Left colon (tissue), 2 donors: ENCODE measurements at regions not wholly inside any gene's neighbourhood (a gene's known extent, or its start where the extent isn't known, plus 50 kb on each side); places are given as distances from the start of the nearest gene placed in this dataset.

Experiments
- ATAC-seq: fragments of 200-7000 bp; cut with Tn5 transposase; one replicate; pipeline ENCODE4 v1.9.1; 2020; ENCODE audit warnings: mild to moderate bottlenecking, moderate library complexity
- DNase-seq, 2 donors: peaks; one replicate each; pipeline ENCODE4 v3.0.0-alpha.2; 2020
- intact Hi-C, 2 donors: fragments of 100-400 bp; cut with DNase I in 1 of 2; cut with micrococcal nuclease in 1 of 2; formaldehyde crosslinking; loops; one replicate each; pipeline versions ENCODE4 v1.11.2 to v1.14.0; 2022; cut with DNase I, micrococcal nuclease
- donor health status: DM: no; HTN: no; CAD: no.
- donor health status: DM: yes; HTN: yes; CAD: no.

- intact Hi-C loops, result no loop called here
- no peak for ATAC-seq
- DNase-seq, result no peak
Observed at GRCh38 chr10:129280908-129281586, 186.0 kb upstream of the MGMT start.

- ATAC-seq, result no peak
- intact Hi-C loops, result no loop called here
- DNase-seq, result no peak
Observed at GRCh38 chr10:129285459-129285858, 181.6 kb upstream of the MGMT start.

GRCh38 chr10:129288999-129289584 is 177.9 kb upstream of the MGMT start:
- DNase-seq (no peak), ATAC-seq (no peak)
- intact Hi-C loops, result no loop called here

- intact Hi-C loops, result no loop called here
- ATAC-seq (no peak), DNase-seq (no peak)
Observed at GRCh38 chr10:129293991-129294700, 172.9 kb upstream of the MGMT start.

- no peak for DNase-seq
- intact Hi-C loops, result no loop called here
- no peak for ATAC-seq
Observed at GRCh38 chr10:129294944-129295343, 172.1 kb upstream of the MGMT start.

- intact Hi-C loops, result no loop called here
- no peak for ATAC-seq
- no peak for DNase-seq
Observed at GRCh38 chr10:129305046-129305445, 162.0 kb upstream of the MGMT start.

- intact Hi-C loops, result no loop called here
- ATAC-seq (no peak), DNase-seq (no peak)
Observed at GRCh38 chr10:129307141-129307540, 159.9 kb upstream of the MGMT start.

GRCh38 chr10:129308953-129309564 is 158.0 kb upstream of the MGMT start:
- intact Hi-C loops, result no loop called here
- ATAC-seq (no peak), DNase-seq (no peak)

GRCh38 chr10:129309565-129309964 is 157.5 kb upstream of the MGMT start:
- DNase-seq, result no peak
- no peak for ATAC-seq
- intact Hi-C loops, result no loop called here

GRCh38 chr10:129310881-129311280 is 156.2 kb upstream of the MGMT start:
- ATAC-seq, result no peak
- no peak for DNase-seq
- intact Hi-C loops, result no loop called here

GRCh38 chr10:129319934-129320333 is 147.1 kb upstream of the MGMT start:
- ATAC-seq (no peak), DNase-seq (no peak)
- intact Hi-C loops, result no loop called here

- ATAC-seq, result no peak
- intact Hi-C loops, result no loop called here
- no peak for DNase-seq
Observed at GRCh38 chr10:129320340-129320739, 146.7 kb upstream of the MGMT start.

GRCh38 chr10:129321727-129322126 is 145.3 kb upstream of the MGMT start:
- ATAC-seq (no peak), DNase-seq (no peak)
- intact Hi-C loops, result no loop called here

- no peak for ATAC-seq
- no peak for DNase-seq
- intact Hi-C loops, result no loop called here
Observed at GRCh38 chr10:129322933-129323820, 143.9 kb upstream of the MGMT start.

- DNase-seq (no peak), ATAC-seq (no peak)
- intact Hi-C loops, result no loop called here
Observed at GRCh38 chr10:129323879-129324278, 143.2 kb upstream of the MGMT start.

GRCh38 chr10:129325893-129326292 is 141.1 kb upstream of the MGMT start:
- DNase-seq (no peak), ATAC-seq (no peak)
- intact Hi-C loops, result no loop called here

GRCh38 chr10:129328546-129328945 is 138.5 kb upstream of the MGMT start:
- ATAC-seq (no peak), DNase-seq (no peak)
- intact Hi-C loops, result no loop called here

- DNase-seq (no peak), ATAC-seq (no peak)
- intact Hi-C loops, result no loop called here
Observed at GRCh38 chr10:129329385-129330055, 137.5 kb upstream of the MGMT start.

GRCh38 chr10:129330211-129330610 is 136.8 kb upstream of the MGMT start:
- intact Hi-C loops, result no loop called here
- DNase-seq, result no peak
- ATAC-seq, result no peak
